RWPE2 (cell line): ENCODE measurements at regions not wholly inside any gene's neighbourhood (a gene's known extent, or its start where the extent isn't known, plus 50 kb on each side); places are given as distances from the start of the nearest gene placed in this dataset.

Source experiments
- ATAC-seq: fragments of 200-7000 bp; cut with Tn5 transposase; 3 replicates; pipeline ENCODE4 v1.9.1; 2021; ENCODE audit warnings: low read depth
- DNase-seq: peaks from one replicate; pipeline ENCODE4 v3.0.0-alpha.2; 2020; ENCODE audit warnings: low spot score
- H3K27ac ChIP-seq: fragments of 450-650 bp; 2 replicates; pipeline ENCODE4 v1.5.1; 2017; ENCODE audit warnings: mild to moderate bottlenecking; ENCODE audit not compliant: poor library complexity, severe bottlenecking
- H3K27me3 ChIP-seq: fragments of 250-450 bp; sonication (Bioruptor Pico); 2 replicates; pipeline ENCODE4 v1.5.1; 2021; ENCODE audit warnings: mild to moderate bottlenecking, moderate library complexity; ENCODE audit not compliant: insufficient read depth, poor library complexity, severe bottlenecking
- H3K36me3 ChIP-seq: fragments of 250-450 bp; sonication (Bioruptor Pico); 2 replicates; pipeline ENCODE4 v1.5.1; 2020; ENCODE audit warnings: low read depth, mild to moderate bottlenecking, moderate library complexity
- H3K4me1 ChIP-seq: fragments of 250-450 bp; sonication (Bioruptor Pico); 2 replicates; pipeline ENCODE4 v1.5.1; 2021; ENCODE audit warnings: mild to moderate bottlenecking, moderate library complexity; ENCODE audit not compliant: insufficient read depth, poor library complexity, severe bottlenecking
- H3K4me3 ChIP-seq: fragments of 250-450 bp; sonication (Bioruptor Pico); 2 replicates; pipeline ENCODE4 v1.5.1; 2021; ENCODE audit warnings: mild to moderate bottlenecking, moderate library complexity; ENCODE audit not compliant: severe bottlenecking
- H3K9me3 ChIP-seq: fragments of 250-450 bp; sonication (Bioruptor Pico); 2 replicates; pipeline ENCODE4 v1.5.1; 2021; ENCODE audit warnings: mild to moderate bottlenecking, moderate library complexity; ENCODE audit not compliant: severe bottlenecking
- CTCF ChIP-seq: fragments of 450-650 bp; IDR thresholded peaks from one replicate; pipeline ENCODE4 v1.5.1; 2017; ENCODE audit warnings: mild to moderate bottlenecking, moderate library complexity; ENCODE audit not compliant: poor library complexity, severe bottlenecking

GRCh38 chr5:74093561-74093960 is 467.6 kb downstream of the ARHGEF28 start:
- Histone ChIP-seq H3K27me3 (no peaks in the 10 kb centered on the region), H3K27ac (no peak overlapping the region), H3K4me3 (no peak overlapping the region), H3K36me3 (no peaks in the 10 kb centered on the region), H3K4me1 (peaks cover 7% of the 10 kb centered on the region), H3K9me3 (no peaks in the 10 kb centered on the region)
- ATAC-seq (no peak), DNase-seq (no peak)
- no peak for TF ChIP-seq CTCF

GRCh38 chr5:74092766-74093165 is 466.8 kb downstream of the ARHGEF28 start:
- no peak for DNase-seq
- no peak overlapping the region for H3K27ac ChIP-seq
- no peaks in the 10 kb centered on the region for H3K9me3 ChIP-seq
- no peak overlapping the region for H3K4me3 ChIP-seq
- no peak for TF ChIP-seq CTCF
- no peak for ATAC-seq
- H3K4me1 ChIP-seq: peaks cover 7% of the 10 kb centered on the region
- no peaks in the 10 kb centered on the region for H3K27me3 ChIP-seq
- H3K36me3 ChIP-seq: no peaks in the 10 kb centered on the region

- Histone ChIP-seq H3K36me3 (no peaks in the 10 kb centered on the region), H3K4me1 (no peaks in the 10 kb centered on the region), H3K27ac (no peak overlapping the region), H3K4me3 (no peak overlapping the region), H3K27me3 (no peaks in the 10 kb centered on the region), H3K9me3 (no peaks in the 10 kb centered on the region)
- ATAC-seq: no peak
- DNase-seq: no peak
- no peak for TF ChIP-seq CTCF
Measured at GRCh38 chr5:74085782-74086181, 459.8 kb downstream of the ARHGEF28 start.

GRCh38 chr5:74085186-74085585 is 459.2 kb downstream of the ARHGEF28 start:
- Histone ChIP-seq H3K36me3 (no peaks in the 10 kb centered on the region), H3K27ac (no peak overlapping the region), H3K27me3 (no peaks in the 10 kb centered on the region), H3K9me3 (no peaks in the 10 kb centered on the region), H3K4me3 (no peak overlapping the region), H3K4me1 (no peaks in the 10 kb centered on the region)
- ATAC-seq (no peak), DNase-seq (no peak)
- TF ChIP-seq CTCF: no peak

- no peak for DNase-seq
- no peak overlapping the region for H3K27ac ChIP-seq
- no peaks in the 10 kb centered on the region for H3K27me3 ChIP-seq
- no peaks in the 10 kb centered on the region for H3K9me3 ChIP-seq
- H3K4me1 ChIP-seq: no peaks in the 10 kb centered on the region
- no peak for TF ChIP-seq CTCF
- H3K36me3 ChIP-seq: no peaks in the 10 kb centered on the region
- no peak overlapping the region for H3K4me3 ChIP-seq
- ATAC-seq: no peak
Measured at GRCh38 chr5:74083096-74083791, 457.2 kb downstream of the ARHGEF28 start.
